ENCODE measurements at regions not wholly inside any gene's neighbourhood (a gene's known extent, or its start where the extent isn't known, plus 50 kb on each side); places are given as distances from the start of the nearest gene placed in this dataset.

GRCh38 chr2:64303250-64303649 is 150.7 kb upstream of the LGALSL start:
- H3K27me3 ChIP-seq (replicated peaks; ENCODE audit: insufficient read depth, low read length), result no peaks in the 10 kb centered on the region
- H3F3A ChIP-seq (ENCODE audit: insufficient read depth, low read length), result no peaks in the 10 kb centered on the region
- TF ChIP-seq EZH2 (optimal IDR thresholded peaks at IDR 0.05; ENCODE audit: low read depth, low read length), result no peak
- TF ChIP-seq EZH2phosphoT487 (IDR thresholded peaks at IDR 0.05; ENCODE audit: low read length), result no peak
- TF ChIP-seq CTCF (IDR thresholded peaks at IDR 0.05; ENCODE audit: low read length), result no peak
- no peak overlapping the region for H2AFZ ChIP-seq (ENCODE audit: low read length)
- no peak overlapping the region for H3K9ac ChIP-seq (ENCODE audit: low read length)
- no peaks in the 10 kb centered on the region for H3K79me2 ChIP-seq (ENCODE audit: low read length)
- no peaks in the 10 kb centered on the region for H3K4me1 ChIP-seq (ENCODE audit: low read length)
- no peaks in the 10 kb centered on the region for H3K36me3 ChIP-seq (replicated peaks; ENCODE audit: insufficient read depth, low read length)
- no peak for DNase-seq
- no peak overlapping the region for H3K27ac ChIP-seq (ENCODE audit: low read length)
- no peaks in the 10 kb centered on the region for H3K9me3 ChIP-seq (replicated peaks; ENCODE audit: insufficient read depth, low read length)
- H3K9me2 ChIP-seq (replicated peaks; ENCODE audit: insufficient read depth, low read length), result no peaks in the 10 kb centered on the region
- H3K4me2 ChIP-seq (ENCODE audit: low read depth, low read length), result no peak overlapping the region
- no peaks in the 10 kb centered on the region for H4K20me1 ChIP-seq (ENCODE audit: insufficient read depth, low read length)
- H3K4me3 ChIP-seq (ENCODE audit: low read length), result no peak overlapping the region

GRCh38 chr2:64307421-64307820 is 146.5 kb upstream of the LGALSL start:
- Histone ChIP-seq H3K9ac (ENCODE audit: low read length) (no peak overlapping the region), H3K9me2 (replicated peaks; ENCODE audit: insufficient read depth, low read length) (no peaks in the 10 kb centered on the region), H3F3A (ENCODE audit: insufficient read depth, low read length) (no peaks in the 10 kb centered on the region), H3K27ac (ENCODE audit: low read length) (no peak overlapping the region), H3K4me1 (ENCODE audit: low read length) (no peaks in the 10 kb centered on the region), H3K36me3 (replicated peaks; ENCODE audit: insufficient read depth, low read length) (no peaks in the 10 kb centered on the region), H4K20me1 (ENCODE audit: insufficient read depth, low read length) (no peaks in the 10 kb centered on the region), H2AFZ (ENCODE audit: low read length) (no peak overlapping the region), H3K4me2 (ENCODE audit: low read depth, low read length) (no peak overlapping the region), H3K9me3 (replicated peaks; ENCODE audit: insufficient read depth, low read length) (no peaks in the 10 kb centered on the region), H3K27me3 (replicated peaks; ENCODE audit: insufficient read depth, low read length) (no peaks in the 10 kb centered on the region), H3K79me2 (ENCODE audit: low read length) (no peaks in the 10 kb centered on the region), H3K4me3 (ENCODE audit: low read length) (no peak overlapping the region)
- TF ChIP-seq EZH2 (optimal IDR thresholded peaks at IDR 0.05; ENCODE audit: low read depth, low read length), result no peak
- TF ChIP-seq CTCF (IDR thresholded peaks at IDR 0.05; ENCODE audit: low read length), result no peak
- no peak for TF ChIP-seq EZH2phosphoT487 (IDR thresholded peaks at IDR 0.05; ENCODE audit: low read length)
- no peak for DNase-seq

GRCh38 chr2:64311191-64311910 is 142.6 kb upstream of the LGALSL start:
- Histone ChIP-seq H3K9me3 (replicated peaks; ENCODE audit: insufficient read depth, low read length) (no peaks in the 10 kb centered on the region), H3K79me2 (ENCODE audit: low read length) (no peaks in the 10 kb centered on the region), H3K27me3 (replicated peaks; ENCODE audit: insufficient read depth, low read length) (no peaks in the 10 kb centered on the region), H3F3A (ENCODE audit: insufficient read depth, low read length) (no peaks in the 10 kb centered on the region), H2AFZ (ENCODE audit: low read length) (no peak overlapping the region), H4K20me1 (ENCODE audit: insufficient read depth, low read length) (no peaks in the 10 kb centered on the region), H3K9ac (ENCODE audit: low read length) (no peak overlapping the region), H3K27ac (ENCODE audit: low read length) (no peak overlapping the region), H3K9me2 (replicated peaks; ENCODE audit: insufficient read depth, low read length) (no peaks in the 10 kb centered on the region), H3K4me2 (ENCODE audit: low read depth, low read length) (no peak overlapping the region), H3K4me1 (ENCODE audit: low read length) (no peaks in the 10 kb centered on the region), H3K36me3 (replicated peaks; ENCODE audit: insufficient read depth, low read length) (no peaks in the 10 kb centered on the region), H3K4me3 (ENCODE audit: low read length) (no peak overlapping the region)
- no peak for DNase-seq
- TF ChIP-seq CTCF (IDR thresholded peaks at IDR 0.05; ENCODE audit: low read length) (no peak), EZH2phosphoT487 (IDR thresholded peaks at IDR 0.05; ENCODE audit: low read length) (no peak), EZH2 (optimal IDR thresholded peaks at IDR 0.05; ENCODE audit: low read depth, low read length) (no peak)
